Stimulated activated CD8-positive, alpha-beta memory T cell treated with anti-CD3 and anti-CD28 coated beads, Interleukin-7, amount 100 ng/mL, for 1 hour (primary cell): ENCODE measurements at regions not wholly inside any gene's neighbourhood (a gene's known extent, or its start where the extent isn't known, plus 50 kb on each side); places are given as distances from the start of the nearest gene placed in this dataset.

Experiments used
- DNase-seq, 2 donors: peaks; one replicate each; pipeline ENCODE4 v3.0.0-alpha.2; 2020; ENCODE audit warnings: low read depth in 2 of 2

- no peak for DNase-seq
Measured at GRCh38 chr2:128368437-128369107, 49.9 kb upstream of the HS6ST1 start.

GRCh38 chr2:128369108-128369555 lies 50.5 kb upstream of the HS6ST1 start:
- DNase-seq = no peak

GRCh38 chr2:128369602-128370467 lies 51.2 kb upstream of the HS6ST1 start:
- no peak for DNase-seq

- no peak for DNase-seq
Measured at GRCh38 chr2:128370468-128371247, 52.0 kb upstream of the HS6ST1 start.

GRCh38 chr2:128371248-128371630 lies 52.6 kb upstream of the HS6ST1 start:
- no peak for DNase-seq

GRCh38 chr2:128371648-128372345 lies 53.1 kb upstream of the HS6ST1 start:
- no peak for DNase-seq

- DNase-seq = no peak
Measured at GRCh38 chr2:128372621-128373341, 54.1 kb upstream of the HS6ST1 start.

- DNase-seq = no peak
Measured at GRCh38 chr2:128373451-128374000, 54.9 kb upstream of the HS6ST1 start.

GRCh38 chr2:128374001-128374710 lies 55.5 kb upstream of the HS6ST1 start:
- no peak for DNase-seq

GRCh38 chr2:128374711-128375413 lies 56.2 kb upstream of the HS6ST1 start:
- DNase-seq = no peak

GRCh38 chr2:128375454-128375853 lies 56.8 kb upstream of the HS6ST1 start:
- no peak for DNase-seq

- no peak for DNase-seq
Measured at GRCh38 chr2:128376241-128377041, 57.8 kb upstream of the HS6ST1 start.

GRCh38 chr2:128377071-128377910 lies 58.6 kb upstream of the HS6ST1 start:
- no peak for DNase-seq

GRCh38 chr2:128378231-128379020 lies 59.8 kb upstream of the HS6ST1 start:
- no peak for DNase-seq

GRCh38 chr2:128379021-128380015 lies 60.6 kb upstream of the HS6ST1 start:
- no peak for DNase-seq
